IMR-90 (cell line): ENCODE measurements at regions not wholly inside any gene's neighbourhood (a gene's known extent, or its start where the extent isn't known, plus 50 kb on each side); places are given as distances from the start of the nearest gene placed in this dataset.

ENCODE experiments used
- BHLHE40 ChIP-seq: fragments of 150-350 bp; IDR thresholded peaks from 2 replicates; pipeline ENCODE4 v1.6.1; 2016; ENCODE audit warnings: mild to moderate bottlenecking, low read depth, low read length
- CEBPB ChIP-seq: IDR thresholded peaks from 2 replicates; pipeline ENCODE4 v1.6.1; 2012; ENCODE audit warnings: low read depth, low read length, improper control_type of control experiment
- CHD1 ChIP-seq: IDR thresholded peaks from 2 replicates; pipeline ENCODE4 v1.6.1; 2012; ENCODE audit warnings: low read depth, low read length, improper control_type of control experiment
- CTCF ChIP-seq: conservative IDR thresholded peaks from 2 replicates; pipeline ENCODE4 v1.5.1; 2012; ENCODE audit warnings: mild to moderate bottlenecking, low read depth, low read length, improper control_type of control experiment
- FOS ChIP-seq: fragments of 150-350 bp; IDR thresholded peaks from 2 replicates; pipeline ENCODE4 v1.6.1; 2016; ENCODE audit warnings: low read depth, low read length
- MAZ ChIP-seq: IDR thresholded peaks from 2 replicates; pipeline ENCODE4 v1.6.1; 2012; ENCODE audit warnings: low read depth, mild to moderate bottlenecking, low read length, improper control_type of control experiment, moderate library complexity, borderline replicate concordance
- MXI1 ChIP-seq: IDR thresholded peaks from 2 replicates; pipeline ENCODE4 v1.6.1; 2012; ENCODE audit warnings: low read depth, mild to moderate bottlenecking, low read length, moderate library complexity, borderline replicate concordance
- NFE2L2 ChIP-seq: fragments of 150-350 bp; IDR thresholded peaks from 2 replicates; pipeline ENCODE4 v1.6.1; 2016; ENCODE audit warnings: low read depth, mild to moderate bottlenecking, low read length
- POLR2A ChIP-seq: IDR thresholded peaks from 2 replicates; pipeline ENCODE4 v1.6.1; 2012; ENCODE audit warnings: mild to moderate bottlenecking, low read depth, low read length
- RAD21 ChIP-seq: IDR thresholded peaks from 2 replicates; pipeline ENCODE4 v1.6.1; 2012; ENCODE audit warnings: low read length, improper control_type of control experiment
- RCOR1 ChIP-seq: IDR thresholded peaks from 2 replicates; pipeline ENCODE4 v1.6.1; 2012; ENCODE audit warnings: mild to moderate bottlenecking, low read length, improper control_type of control experiment; ENCODE audit not compliant: insufficient replicate concordance
- RFX5 ChIP-seq: IDR thresholded peaks from 2 replicates; pipeline ENCODE4 v1.8.0; 2012; ENCODE audit warnings: low read depth, mild to moderate bottlenecking, low read length, moderate library complexity
- SMC3 ChIP-seq: fragments of 150-350 bp; IDR thresholded peaks from 2 replicates; pipeline ENCODE4 v1.6.1; 2016; ENCODE audit warnings: low read depth, mild to moderate bottlenecking, antibody characterized with exemption, low read length, moderate library complexity
- USF2 ChIP-seq: fragments of 150-350 bp; IDR thresholded peaks from 2 replicates; pipeline ENCODE4 v1.6.1; 2017; ENCODE audit warnings: mild to moderate bottlenecking, antibody characterized with exemption, low read length, low read depth

- TF ChIP-seq BHLHE40 (no peak), CTCF (no peak), POLR2A (no peak), RAD21 (no peak), CHD1 (no peak), MAZ (no peak), SMC3 (no peak), FOS (no peak), MXI1 (no peak), CEBPB (no peak), RFX5 (no peak), RCOR1 (no peak), NFE2L2 (no peak), USF2 (no peak)
Measured at GRCh38 chr13:40317980-40318327, 348.5 kb downstream of the FOXO1 start.
